ENCODE measurements at regions not wholly inside any gene's neighbourhood (a gene's known extent, or its start where the extent isn't known, plus 50 kb on each side); places are given as distances from the start of the nearest gene placed in this dataset.

DNA sequence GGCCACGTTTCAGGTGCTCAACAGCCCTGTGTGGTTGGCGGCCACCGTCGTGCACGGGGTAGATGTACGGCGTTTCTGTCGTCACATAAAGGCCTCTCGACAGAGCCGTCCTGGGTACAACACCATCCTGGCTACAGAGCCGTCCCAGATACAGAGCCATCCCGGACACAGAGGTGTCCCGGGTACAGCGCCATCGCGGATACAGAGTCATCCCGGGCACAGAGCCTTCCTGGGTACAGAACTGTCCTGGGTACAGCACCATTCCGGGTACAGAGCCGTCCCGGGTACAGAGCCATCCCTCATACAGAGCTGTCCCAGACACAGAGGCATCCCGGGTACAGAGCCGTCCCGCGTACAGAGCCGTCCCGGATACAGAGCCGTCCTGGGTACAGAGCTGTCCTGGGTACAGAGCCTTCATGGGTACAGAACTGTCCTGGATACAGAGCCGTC, 222.7 kb upstream of the SOX1 start:
- no peak for DNase-seq
- ATAC-seq = no peak
- intact Hi-C loops (cut with DNase I) = no loop called here

DNA sequence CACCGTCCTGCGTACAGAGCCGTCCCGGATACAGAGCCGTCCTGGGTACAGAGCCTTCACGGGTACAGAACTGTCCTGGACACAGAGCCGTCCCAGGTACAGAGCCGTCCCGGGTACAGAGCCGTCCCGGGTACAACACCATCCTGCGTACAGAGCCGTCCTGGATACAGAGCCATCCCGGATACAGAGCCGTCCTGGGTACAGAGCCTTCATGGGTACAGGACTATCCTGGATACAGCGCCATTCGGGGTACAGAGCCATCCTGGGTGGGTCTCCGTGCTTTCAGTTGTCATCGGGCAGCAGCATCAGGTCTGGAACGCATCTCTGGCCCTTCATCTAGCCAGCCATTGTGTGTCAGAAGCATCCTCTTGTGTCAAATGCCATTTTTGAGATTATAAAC, 222.3 kb upstream of the SOX1 start:
- no peak for ATAC-seq
- intact Hi-C loops (cut with DNase I) = no loop called here
- DNase-seq = no peak

DNA sequence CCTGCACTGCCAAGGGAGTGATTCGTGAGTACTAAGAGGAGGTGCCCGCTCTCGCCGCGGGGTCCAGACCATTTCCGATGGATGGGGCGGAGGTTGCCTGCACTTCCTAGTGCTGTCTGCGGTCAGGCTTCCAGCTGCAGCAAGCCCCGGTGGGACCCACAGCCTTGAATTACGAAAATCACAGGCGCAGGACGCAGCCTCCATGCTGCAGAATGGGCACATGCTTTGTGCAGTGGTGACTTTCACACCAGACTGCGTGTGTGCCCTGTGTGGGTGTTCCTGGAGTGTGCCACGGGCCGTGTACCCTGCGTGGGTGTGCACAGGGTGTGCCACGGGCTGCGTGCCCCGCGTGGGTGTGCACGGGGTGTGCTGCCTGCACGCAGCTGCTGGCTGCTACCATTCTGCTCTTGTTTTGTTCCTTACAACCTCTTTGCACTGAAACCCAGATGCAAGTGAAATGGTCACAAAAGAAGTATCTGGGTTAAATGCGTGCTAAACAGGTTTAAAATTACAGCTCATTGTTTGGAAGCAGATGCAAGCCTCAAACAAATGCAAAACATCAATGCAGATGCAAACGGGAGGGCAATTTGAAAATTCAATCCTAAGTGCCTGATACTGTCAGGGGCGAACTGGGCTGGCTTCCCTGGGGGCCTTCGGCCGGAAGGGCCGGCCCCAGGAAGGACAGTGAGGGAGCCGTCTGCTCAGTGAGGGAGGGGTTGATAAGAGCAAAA, 221.2 kb upstream of the SOX1 start:
- ATAC-seq = no peak
- DNase-seq = no peak
- intact Hi-C loops (cut with DNase I) = no loop called here

GRCh38 chr13:111846391-111847159, 220.4 kb upstream of the SOX1 start:
- ATAC-seq = peak in 1 of 2 donors; percentile 29
- no peak for DNase-seq
- intact Hi-C loops (cut with DNase I) = no loop called here

DNA sequence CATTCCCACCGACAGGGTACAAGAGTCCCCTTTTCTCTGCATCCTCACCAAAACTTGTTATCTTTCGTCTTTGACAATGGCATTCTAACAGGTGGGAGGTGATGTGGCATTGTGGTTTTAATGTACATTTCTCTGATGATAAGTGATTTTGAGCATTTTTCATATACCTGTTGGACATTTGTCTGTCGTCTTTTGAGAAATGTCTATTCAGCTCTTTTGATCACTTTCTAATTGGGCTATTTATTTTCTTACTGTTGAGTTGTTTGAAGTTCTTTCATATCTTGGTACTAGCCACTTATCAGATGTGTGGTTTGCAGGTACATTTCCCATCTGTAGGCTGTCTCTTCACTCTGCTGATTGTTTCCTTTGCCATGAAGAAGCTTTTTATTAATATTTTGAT, 219.0 kb upstream of the SOX1 start:
- no peak for ATAC-seq
- intact Hi-C loops (cut with DNase I) = no loop called here

DNA sequence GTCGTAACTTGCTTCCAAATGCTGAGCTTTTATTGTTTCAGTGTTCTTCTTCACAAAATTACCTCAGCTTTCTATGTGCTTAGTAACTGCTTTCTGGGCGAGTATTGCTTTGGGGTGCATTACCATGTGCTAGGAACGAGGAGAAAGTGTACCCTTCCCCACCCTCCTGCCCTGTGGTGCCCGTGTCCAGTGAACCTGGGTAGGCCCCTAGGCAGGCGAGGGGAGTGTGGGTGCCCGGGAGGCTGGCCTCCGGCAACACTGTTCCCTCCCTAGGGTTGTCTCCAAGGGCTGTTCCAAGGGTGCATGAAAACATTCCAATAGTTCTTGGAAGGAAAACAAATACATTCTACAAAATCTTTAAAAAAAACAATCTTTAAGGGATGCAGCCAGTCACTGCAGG, 216.5 kb upstream of the SOX1 start:
- intact Hi-C loops (cut with DNase I) = no loop called here
- no peak for DNase-seq
- no peak for ATAC-seq

More for the DNA sequence above, 219.0 kb upstream of the SOX1 start:
- DNase-seq = no peak

DNA sequence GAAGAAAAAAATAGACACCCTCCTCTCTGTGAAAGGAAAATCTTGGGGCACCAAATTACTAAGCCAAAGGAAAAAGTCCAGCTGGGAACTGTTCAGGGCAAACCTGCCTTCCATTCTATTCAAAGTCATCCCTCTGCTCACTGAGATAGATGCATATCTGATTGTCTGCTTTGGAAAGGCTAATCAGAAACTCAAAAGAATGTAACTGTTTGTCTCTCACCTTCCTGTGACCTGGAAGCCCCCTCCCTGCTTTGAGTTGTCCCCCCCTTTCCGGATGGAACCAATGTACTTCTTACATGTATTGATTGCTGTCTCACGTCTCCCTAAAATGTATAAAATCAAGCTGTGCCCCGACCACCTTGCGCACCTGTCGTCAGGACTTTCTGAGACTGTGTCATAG, 216.0 kb upstream of the SOX1 start:
- no peak for DNase-seq

DNA sequence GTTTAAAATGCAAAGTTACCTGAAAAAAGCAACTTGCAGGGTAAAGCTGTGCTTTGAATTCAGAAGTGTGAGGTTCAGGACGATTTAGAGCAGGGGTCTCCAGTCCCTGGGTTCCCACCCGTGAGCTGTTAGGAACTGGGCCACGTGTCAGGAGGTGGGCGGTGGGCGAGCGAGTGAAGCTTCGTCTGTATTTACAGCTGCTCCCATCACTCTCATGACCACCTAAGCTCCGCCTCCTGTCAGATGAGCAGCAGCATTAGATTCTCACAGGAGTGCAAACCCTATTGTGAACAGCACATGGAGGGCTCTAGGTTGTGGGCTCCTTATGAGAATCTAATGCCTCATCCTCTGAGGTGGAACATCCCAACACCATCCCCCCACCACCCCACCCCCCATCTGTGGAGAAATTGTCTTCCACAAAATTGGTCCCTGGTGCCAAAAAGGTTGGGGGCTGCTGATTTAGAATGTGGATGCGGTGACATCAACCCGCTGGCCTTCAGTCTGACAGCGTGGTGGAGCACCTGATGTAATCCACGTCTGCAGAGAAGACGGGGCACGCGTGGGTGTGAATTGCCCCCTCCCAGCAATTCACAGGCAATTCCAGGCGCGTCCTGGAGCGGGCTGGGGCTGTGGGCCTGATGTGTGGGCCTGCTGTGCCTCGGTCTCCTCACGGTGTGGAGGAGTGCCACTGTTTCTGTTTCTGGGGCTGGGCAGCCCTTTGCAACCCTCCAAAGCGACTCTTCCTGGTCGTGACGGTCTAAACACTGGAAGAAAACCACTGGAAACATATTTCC, 214.0 kb upstream of the SOX1 start:
- no peak for ATAC-seq
- DNase-seq = no peak
- intact Hi-C loops (cut with DNase I) = no loop called here

More for the DNA sequence above, 216.0 kb upstream of the SOX1 start:
- ATAC-seq = no peak
- intact Hi-C loops (cut with DNase I) = no loop called here

DNA sequence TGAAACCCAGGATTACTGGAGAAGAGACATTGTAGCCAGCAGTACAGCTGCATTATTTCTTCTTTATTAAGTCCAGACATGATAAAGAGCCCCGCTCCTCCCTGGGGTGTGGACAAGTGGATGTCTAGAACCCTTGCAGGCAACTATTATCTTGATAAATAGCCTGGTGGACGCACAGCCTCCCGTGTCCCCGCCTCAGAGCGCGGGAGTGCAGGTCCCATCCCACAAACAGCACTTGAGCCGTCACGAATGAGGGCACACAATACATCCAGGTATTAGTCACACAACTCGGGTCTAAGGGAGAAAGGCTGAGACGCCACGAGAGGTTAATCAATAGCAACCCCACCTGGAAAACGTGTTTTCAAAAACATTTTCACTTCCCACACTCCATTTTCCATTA, 213.2 kb upstream of the SOX1 start:
- ATAC-seq (no peak), DNase-seq (no peak)
- intact Hi-C loops (cut with DNase I) = no loop called here

DNA sequence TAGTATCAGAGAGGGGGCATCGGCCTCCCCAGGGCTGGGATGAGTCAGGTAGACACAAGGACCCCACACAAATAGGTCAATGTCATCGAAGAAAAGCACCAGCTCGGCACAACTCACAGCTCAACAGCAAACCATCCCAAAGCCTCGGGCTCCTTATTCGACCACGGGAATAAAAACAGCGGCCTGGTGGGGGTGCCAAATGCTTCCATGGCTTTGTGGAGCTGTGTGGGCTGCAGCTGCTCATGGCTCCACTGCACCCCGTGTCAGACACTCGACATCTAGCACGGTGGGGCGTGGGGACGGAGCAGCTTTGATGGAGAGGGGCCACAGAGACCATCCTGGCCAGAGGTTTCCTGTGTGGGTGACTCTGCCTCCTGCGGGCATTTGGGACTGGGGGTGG, 212.5 kb upstream of the SOX1 start:
- intact Hi-C loops (cut with DNase I) = no loop called here
- DNase-seq = no peak
- ATAC-seq = no peak

DNA sequence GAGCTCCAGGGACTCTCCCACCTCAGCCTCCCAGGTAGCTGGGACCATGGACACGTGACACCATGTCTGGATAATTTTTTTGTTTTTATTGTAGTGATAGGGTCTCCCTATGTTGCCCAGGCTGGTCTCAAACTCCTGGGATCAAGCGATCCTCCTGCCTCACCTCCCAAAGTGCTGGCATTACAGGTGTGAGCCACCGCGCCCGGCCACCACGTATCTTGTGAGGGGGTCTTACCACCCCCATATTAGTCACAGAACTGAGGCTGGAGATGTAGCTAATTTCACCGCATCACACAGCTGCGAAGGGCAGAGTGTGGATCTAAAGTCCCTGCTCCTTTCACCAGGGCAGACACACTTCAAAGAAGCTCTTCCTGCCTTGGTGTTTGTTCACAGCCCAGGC, 211.8 kb upstream of the SOX1 start:
- DNase-seq (no peak), ATAC-seq (no peak)
- intact Hi-C loops (cut with DNase I) = no loop called here

GRCh38 chr13:111855786-111856185, 211.2 kb upstream of the SOX1 start:
- intact Hi-C loops (cut with DNase I) = no loop called here
- ATAC-seq (no peak), DNase-seq (no peak)

- intact Hi-C loops (cut with DNase I) = no loop called here
- DNase-seq (no peak), ATAC-seq (no peak)
Measured at GRCh38 chr13:111856571-111856970, 210.4 kb upstream of the SOX1 start.

DNA sequence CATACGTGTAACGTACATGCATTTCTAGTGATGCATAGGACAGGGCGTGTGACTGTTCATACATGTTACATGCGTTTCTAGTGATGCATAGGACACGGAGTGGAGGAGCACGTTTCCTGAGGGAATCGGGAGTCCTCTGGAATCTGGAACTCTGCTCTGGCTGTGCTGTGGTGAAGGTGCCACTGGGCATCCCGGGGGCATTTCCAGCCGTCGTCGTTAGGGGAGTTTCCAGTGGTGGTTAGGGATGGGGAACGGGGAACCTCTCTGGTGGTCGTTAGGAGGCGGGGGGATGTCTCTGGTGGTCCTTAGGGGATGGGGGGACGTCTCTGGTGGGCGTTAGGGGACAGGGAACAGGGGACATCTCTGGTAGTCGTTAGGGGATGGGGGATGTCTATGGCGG, 209.6 kb upstream of the SOX1 start:
- DNase-seq (no peak), ATAC-seq (no peak)
- intact Hi-C loops (cut with DNase I) = no loop called here

GRCh38 chr13:111857846-111858560, 208.9 kb upstream of the SOX1 start:
- ATAC-seq (no peak), DNase-seq (no peak)
- intact Hi-C loops (cut with DNase I) = no loop called here

GRCh38 chr13:111858571-111858970, 208.4 kb upstream of the SOX1 start:
- ATAC-seq (no peak), DNase-seq (no peak)
- intact Hi-C loops (cut with DNase I) = no loop called here

- DNase-seq (no peak), ATAC-seq (no peak)
- intact Hi-C loops (cut with DNase I) = no loop called here
Measured at GRCh38 chr13:111859354-111860230, 207.4 kb upstream of the SOX1 start.

- DNase-seq (no peak), ATAC-seq (no peak)
- intact Hi-C loops (cut with DNase I) = no loop called here
Measured at GRCh38 chr13:111860231-111860552, 206.8 kb upstream of the SOX1 start.

- intact Hi-C loops (cut with DNase I) = no loop called here
- no peak for DNase-seq
- ATAC-seq = no peak
Measured at GRCh38 chr13:111861319-111861718, 205.6 kb upstream of the SOX1 start.
